ENCODE measurements at regions not wholly inside any gene's neighbourhood (a gene's known extent, or its start where the extent isn't known, plus 50 kb on each side); places are given as distances from the start of the nearest gene placed in this dataset.

DNA sequence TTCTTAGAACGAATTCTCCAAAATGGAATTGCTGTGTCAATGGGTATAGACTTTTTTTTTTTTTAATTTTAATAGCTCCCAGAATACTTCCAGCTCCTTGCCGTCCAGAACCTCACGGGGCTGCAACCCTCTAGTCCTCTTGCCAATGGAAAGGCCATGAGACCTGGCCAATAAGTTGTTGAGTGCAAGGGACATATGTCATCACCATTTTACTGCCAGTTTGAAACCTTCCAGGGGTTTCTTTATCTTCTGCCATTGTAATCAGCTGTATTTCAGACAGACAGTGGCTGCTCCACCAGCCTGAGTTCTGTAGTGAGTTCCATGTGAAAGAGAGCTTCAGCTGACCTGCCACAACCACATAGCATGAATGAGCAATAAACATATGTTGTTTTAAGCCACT lies 95.0 kb upstream of the PTPRG start (continued):
- TF ChIP-seq, protein P1, sequence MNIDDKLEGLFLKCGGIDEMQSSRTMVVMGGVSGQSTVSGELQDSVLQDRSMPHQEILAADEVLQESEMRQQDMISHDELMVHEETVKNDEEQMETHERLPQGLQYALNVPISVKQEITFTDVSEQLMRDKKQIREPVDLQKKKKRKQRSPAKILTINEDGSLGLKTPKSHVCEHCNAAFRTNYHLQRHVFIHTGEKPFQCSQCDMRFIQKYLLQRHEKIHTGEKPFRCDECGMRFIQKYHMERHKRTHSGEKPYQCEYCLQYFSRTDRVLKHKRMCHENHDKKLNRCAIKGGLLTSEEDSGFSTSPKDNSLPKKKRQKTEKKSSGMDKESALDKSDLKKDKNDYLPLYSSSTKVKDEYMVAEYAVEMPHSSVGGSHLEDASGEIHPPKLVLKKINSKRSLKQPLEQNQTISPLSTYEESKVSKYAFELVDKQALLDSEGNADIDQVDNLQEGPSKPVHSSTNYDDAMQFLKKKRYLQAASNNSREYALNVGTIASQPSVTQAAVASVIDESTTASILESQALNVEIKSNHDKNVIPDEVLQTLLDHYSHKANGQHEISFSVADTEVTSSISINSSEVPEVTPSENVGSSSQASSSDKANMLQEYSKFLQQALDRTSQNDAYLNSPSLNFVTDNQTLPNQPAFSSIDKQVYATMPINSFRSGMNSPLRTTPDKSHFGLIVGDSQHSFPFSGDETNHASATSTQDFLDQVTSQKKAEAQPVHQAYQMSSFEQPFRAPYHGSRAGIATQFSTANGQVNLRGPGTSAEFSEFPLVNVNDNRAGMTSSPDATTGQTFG (tag by site-specific recombination; IDR thresholded peaks at IDR 0.05; ENCODE audit: borderline replicate concordance), result no peak

DNA sequence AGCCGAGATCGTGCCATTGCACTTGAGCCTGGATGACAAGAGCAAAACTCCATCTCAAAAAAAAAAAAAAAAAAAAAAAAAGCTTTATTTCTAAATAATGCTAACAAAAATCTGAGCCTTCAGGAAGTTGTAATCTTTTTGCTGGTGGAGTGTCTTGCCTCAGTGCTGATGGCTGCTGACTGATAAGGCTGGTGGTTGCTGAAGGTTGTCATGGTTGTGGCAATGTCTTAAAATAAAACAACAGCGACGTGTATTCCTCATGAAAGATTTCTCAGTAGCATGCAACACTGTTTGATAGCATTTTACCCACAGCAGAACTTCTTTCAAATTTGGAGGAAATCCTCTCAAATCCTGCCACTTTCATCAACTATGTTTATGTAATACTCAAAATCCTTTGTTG lies 77.4 kb upstream of the PTPRG start:
- ChIA-PET CTCF (no interaction called here), POLR2A (no interaction called here)
- Histone ChIP-seq H3K27ac (ENCODE audit: extremely low read depth, low read depth, low read length) (no peak overlapping the region), H3K4me1 (ENCODE audit: control insufficient read depth, insufficient read depth, low read length) (no peaks in the 10 kb centered on the region), H3K9me3 (ENCODE audit: control insufficient read depth, insufficient read depth, low read depth, low read length) (no peaks in the 10 kb centered on the region), H3K4me3 (ENCODE audit: low read depth, low read length) (no peak overlapping the region), H3K36me3 (ENCODE audit: control insufficient read depth in 2 of 2, insufficient read depth in 1 of 2, low read length in 2 of 2) (no peaks in the 10 kb centered on the region)
- no peak for TF ChIP-seq ZNF623 (tag by site-specific recombination; IDR thresholded peaks at IDR 0.05)
- TF ChIP-seq ZNF121 (tag by site-specific recombination; IDR thresholded peaks at IDR 0.05), result no peak
- TF ChIP-seq ZNF184 (tag by site-specific recombination; IDR thresholded peaks at IDR 0.05), result no peak
- no peak for TF ChIP-seq ZNF701 (tag by site-specific recombination; IDR thresholded peaks at IDR 0.05)
- no peak for TF ChIP-seq ZNF138 (tag by site-specific recombination; IDR thresholded peaks at IDR 0.05; ENCODE audit: borderline replicate concordance)
- TF ChIP-seq ZNF473 (tag by site-specific recombination; IDR thresholded peaks at IDR 0.05), result no peak
- TF ChIP-seq SP2 (tag by site-specific recombination; IDR thresholded peaks at IDR 0.05), result no peak
- no peak for TF ChIP-seq SP3 (tag by site-specific recombination; IDR thresholded peaks at IDR 0.05)
- TF ChIP-seq ZNF2 (tag by site-specific recombination; IDR thresholded peaks at IDR 0.05), result no peak
- TF ChIP-seq KLF9 (tag by site-specific recombination; IDR thresholded peaks at IDR 0.05; ENCODE audit: low read depth), result no peak
- no peak for TF ChIP-seq ZNF549 (tag by site-specific recombination; IDR thresholded peaks at IDR 0.05)
- TF ChIP-seq, protein P2, sequence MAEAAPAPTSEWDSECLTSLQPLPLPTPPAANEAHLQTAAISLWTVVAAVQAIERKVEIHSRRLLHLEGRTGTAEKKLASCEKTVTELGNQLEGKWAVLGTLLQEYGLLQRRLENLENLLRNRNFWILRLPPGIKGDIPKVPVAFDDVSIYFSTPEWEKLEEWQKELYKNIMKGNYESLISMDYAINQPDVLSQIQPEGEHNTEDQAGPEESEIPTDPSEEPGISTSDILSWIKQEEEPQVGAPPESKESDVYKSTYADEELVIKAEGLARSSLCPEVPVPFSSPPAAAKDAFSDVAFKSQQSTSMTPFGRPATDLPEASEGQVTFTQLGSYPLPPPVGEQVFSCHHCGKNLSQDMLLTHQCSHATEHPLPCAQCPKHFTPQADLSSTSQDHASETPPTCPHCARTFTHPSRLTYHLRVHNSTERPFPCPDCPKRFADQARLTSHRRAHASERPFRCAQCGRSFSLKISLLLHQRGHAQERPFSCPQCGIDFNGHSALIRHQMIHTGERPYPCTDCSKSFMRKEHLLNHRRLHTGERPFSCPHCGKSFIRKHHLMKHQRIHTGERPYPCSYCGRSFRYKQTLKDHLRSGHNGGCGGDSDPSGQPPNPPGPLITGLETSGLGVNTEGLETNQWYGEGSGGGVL (tag by site-specific recombination; IDR thresholded peaks at IDR 0.05), result no peak
- no peak for TF ChIP-seq GLI4 (tag by site-specific recombination; IDR thresholded peaks at IDR 0.05)
- no peak for TF ChIP-seq ZSCAN16 (tag by site-specific recombination; IDR thresholded peaks at IDR 0.05)
- TF ChIP-seq, protein P3, sequence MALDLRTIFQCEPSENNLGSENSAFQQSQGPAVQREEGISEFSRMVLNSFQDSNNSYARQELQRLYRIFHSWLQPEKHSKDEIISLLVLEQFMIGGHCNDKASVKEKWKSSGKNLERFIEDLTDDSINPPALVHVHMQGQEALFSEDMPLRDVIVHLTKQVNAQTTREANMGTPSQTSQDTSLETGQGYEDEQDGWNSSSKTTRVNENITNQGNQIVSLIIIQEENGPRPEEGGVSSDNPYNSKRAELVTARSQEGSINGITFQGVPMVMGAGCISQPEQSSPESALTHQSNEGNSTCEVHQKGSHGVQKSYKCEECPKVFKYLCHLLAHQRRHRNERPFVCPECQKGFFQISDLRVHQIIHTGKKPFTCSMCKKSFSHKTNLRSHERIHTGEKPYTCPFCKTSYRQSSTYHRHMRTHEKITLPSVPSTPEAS (tag by site-specific recombination; IDR thresholded peaks at IDR 0.05), result no peak

DNA sequence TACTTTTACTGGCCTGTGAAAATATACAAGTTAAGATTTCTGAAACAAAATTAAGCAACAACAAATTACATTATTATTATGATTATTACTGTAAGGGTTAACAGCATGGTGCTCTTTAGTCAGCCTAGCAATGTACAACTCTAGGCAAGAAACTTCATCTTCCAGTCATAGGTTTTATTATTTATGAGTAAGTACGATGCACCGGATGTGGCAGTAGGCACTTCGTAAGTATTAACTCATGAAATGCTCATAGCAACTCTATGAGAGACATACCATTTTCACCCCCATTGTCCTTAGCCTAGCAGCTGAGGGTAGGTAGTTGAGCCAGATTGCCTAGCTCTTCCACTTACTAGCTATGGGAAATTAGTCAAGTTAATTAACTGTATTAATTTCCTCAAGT lies 68.0 kb upstream of the PTPRG start:
- Histone ChIP-seq H3K27ac (ENCODE audit: extremely low read depth, low read depth, low read length) (no peak overlapping the region), H3K36me3 (ENCODE audit: control insufficient read depth in 2 of 2, insufficient read depth in 1 of 2, low read length in 2 of 2) (no peaks in the 10 kb centered on the region), H3K4me3 (ENCODE audit: low read depth, low read length) (no peak overlapping the region), H3K4me1 (ENCODE audit: control insufficient read depth, insufficient read depth, low read length) (no peaks in the 10 kb centered on the region), H3K9me3 (ENCODE audit: control insufficient read depth, insufficient read depth, low read depth, low read length) (no peaks in the 10 kb centered on the region)
- TF ChIP-seq MZF1 (tag by site-specific recombination; IDR thresholded peaks at IDR 0.05; ENCODE audit: borderline replicate concordance) (no peak), ZNF211 (tag by site-specific recombination; IDR thresholded peaks at IDR 0.05; ENCODE audit: low read depth) (no peak), SALL2 (tag by site-specific recombination; IDR thresholded peaks at IDR 0.05; ENCODE audit: borderline replicate concordance) (no peak), ZNF654 (tag by site-specific recombination; IDR thresholded peaks at IDR 0.05; ENCODE audit: low read depth) (no peak)
- TF ChIP-seq, protein P4, sequence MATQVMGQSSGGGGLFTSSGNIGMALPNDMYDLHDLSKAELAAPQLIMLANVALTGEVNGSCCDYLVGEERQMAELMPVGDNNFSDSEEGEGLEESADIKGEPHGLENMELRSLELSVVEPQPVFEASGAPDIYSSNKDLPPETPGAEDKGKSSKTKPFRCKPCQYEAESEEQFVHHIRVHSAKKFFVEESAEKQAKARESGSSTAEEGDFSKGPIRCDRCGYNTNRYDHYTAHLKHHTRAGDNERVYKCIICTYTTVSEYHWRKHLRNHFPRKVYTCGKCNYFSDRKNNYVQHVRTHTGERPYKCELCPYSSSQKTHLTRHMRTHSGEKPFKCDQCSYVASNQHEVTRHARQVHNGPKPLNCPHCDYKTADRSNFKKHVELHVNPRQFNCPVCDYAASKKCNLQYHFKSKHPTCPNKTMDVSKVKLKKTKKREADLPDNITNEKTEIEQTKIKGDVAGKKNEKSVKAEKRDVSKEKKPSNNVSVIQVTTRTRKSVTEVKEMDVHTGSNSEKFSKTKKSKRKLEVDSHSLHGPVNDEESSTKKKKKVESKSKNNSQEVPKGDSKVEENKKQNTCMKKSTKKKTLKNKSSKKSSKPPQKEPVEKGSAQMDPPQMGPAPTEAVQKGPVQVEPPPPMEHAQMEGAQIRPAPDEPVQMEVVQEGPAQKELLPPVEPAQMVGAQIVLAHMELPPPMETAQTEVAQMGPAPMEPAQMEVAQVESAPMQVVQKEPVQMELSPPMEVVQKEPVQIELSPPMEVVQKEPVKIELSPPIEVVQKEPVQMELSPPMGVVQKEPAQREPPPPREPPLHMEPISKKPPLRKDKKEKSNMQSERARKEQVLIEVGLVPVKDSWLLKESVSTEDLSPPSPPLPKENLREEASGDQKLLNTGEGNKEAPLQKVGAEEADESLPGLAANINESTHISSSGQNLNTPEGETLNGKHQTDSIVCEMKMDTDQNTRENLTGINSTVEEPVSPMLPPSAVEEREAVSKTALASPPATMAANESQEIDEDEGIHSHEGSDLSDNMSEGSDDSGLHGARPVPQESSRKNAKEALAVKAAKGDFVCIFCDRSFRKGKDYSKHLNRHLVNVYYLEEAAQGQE (tag by site-specific recombination; IDR thresholded peaks at IDR 0.05), result no peak
- TF ChIP-seq, protein P5, sequence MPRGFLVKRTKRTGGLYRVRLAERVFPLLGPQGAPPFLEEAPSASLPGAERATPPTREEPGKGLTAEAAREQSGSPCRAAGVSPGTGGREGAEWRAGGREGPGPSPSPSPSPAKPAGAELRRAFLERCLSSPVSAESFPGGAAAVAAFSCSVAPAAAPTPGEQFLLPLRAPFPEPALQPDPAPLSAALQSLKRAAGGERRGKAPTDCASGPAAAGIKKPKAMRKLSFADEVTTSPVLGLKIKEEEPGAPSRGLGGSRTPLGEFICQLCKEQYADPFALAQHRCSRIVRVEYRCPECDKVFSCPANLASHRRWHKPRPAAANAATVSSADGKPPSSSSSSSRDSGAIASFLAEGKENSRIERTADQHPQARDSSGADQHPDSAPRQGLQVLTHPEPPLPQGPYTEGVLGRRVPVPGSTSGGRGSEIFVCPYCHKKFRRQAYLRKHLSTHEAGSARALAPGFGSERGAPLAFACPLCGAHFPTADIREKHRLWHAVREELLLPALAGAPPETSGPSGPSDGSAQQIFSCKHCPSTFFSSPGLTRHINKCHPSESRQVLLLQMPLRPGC (tag by site-specific recombination; IDR thresholded peaks at IDR 0.05), result no peak
- ChIA-PET CTCF (no interaction called here), POLR2A (no interaction called here)

All from HEK293 (cell line).